ENCODE measurements at regions not wholly inside any gene's neighbourhood (a gene's known extent, or its start where the extent isn't known, plus 50 kb on each side); places are given as distances from the start of the nearest gene placed in this dataset.

- TF ChIP-seq CTCF (IDR thresholded peaks at IDR 0.05): no peak
- intact Hi-C loops (cut with DNase I): no loop called here
- H3K4me1 ChIP-seq: no peaks in the 10 kb centered on the region
- no peaks in the 10 kb centered on the region for H3K9me3 ChIP-seq
- H3K27me3 ChIP-seq: no peaks in the 10 kb centered on the region
- H3K36me3 ChIP-seq: no peaks in the 10 kb centered on the region
- ATAC-seq: no peak
- DNase-seq: no peak
- H3K4me3 ChIP-seq: no peak overlapping the region
- H3K27ac ChIP-seq: no peak overlapping the region
Measured at GRCh38 chr3:80097674-80098073, 329.9 kb upstream of the ROBO1 start.

- Histone ChIP-seq H3K27me3 (no peaks in the 10 kb centered on the region), H3K27ac (no peak overlapping the region), H3K4me1 (no peaks in the 10 kb centered on the region), H3K36me3 (no peaks in the 10 kb centered on the region), H3K4me3 (no peak overlapping the region), H3K9me3 (no peaks in the 10 kb centered on the region)
- no peak for TF ChIP-seq CTCF (IDR thresholded peaks at IDR 0.05)
- DNase-seq: no peak
- no peak for ATAC-seq
- intact Hi-C loops (cut with DNase I): no loop called here
Measured at GRCh38 chr3:80096909-80097308, 329.1 kb upstream of the ROBO1 start.

DNA sequence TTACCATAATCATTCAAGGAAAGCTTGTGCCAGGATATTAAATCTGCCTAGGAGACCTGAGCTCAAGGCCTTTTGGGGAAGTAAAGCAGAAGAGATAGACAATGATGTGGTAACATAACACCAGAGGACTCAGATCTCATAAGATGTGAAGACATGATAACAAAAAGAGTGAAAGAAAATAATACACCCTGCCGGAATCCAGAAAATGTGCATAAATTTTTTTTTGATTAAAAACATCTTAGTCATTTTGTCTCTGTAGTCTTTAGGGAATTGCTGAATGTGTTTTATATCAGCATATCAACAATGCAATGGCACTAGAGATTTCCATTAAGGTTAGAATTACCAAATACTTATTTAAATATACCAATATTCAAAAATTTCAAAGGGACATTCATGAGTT, 326.8 kb upstream of the ROBO1 start:
- no peaks in the 10 kb centered on the region for H3K4me1 ChIP-seq
- intact Hi-C loops (cut with DNase I): no loop called here
- no peaks in the 10 kb centered on the region for H3K36me3 ChIP-seq
- DNase-seq (no peak), ATAC-seq (no peak)
- H3K27ac ChIP-seq: no peak overlapping the region
- H3K4me3 ChIP-seq: no peak overlapping the region
- H3K9me3 ChIP-seq: no peaks in the 10 kb centered on the region
- H3K27me3 ChIP-seq: no peaks in the 10 kb centered on the region
- TF ChIP-seq CTCF (IDR thresholded peaks at IDR 0.05): no peak

DNA sequence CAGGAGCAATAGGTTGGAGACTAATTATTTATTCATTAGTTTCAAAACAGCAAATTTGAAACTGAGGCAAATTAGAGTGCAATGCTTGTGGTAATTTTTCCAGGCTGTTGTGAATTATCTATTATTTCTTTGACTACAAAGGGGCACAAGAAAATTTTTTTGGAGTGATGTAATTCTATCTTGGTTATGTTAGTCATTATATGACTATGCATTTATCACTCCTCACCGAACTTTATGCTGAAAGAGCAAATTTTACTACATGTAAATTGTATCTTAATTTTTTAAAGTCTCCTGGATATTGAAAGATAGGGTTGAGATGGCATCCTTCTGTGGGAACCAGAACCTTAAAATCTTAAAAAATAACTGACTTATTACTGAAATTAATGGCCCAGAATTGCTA, 320.0 kb upstream of the ROBO1 start:
- intact Hi-C loops (cut with DNase I): no loop called here
- ATAC-seq (no peak), DNase-seq (no peak)
- TF ChIP-seq CTCF (IDR thresholded peaks at IDR 0.05): no peak
- Histone ChIP-seq H3K27me3 (no peaks in the 10 kb centered on the region), H3K36me3 (no peaks in the 10 kb centered on the region), H3K4me3 (no peak overlapping the region), H3K4me1 (no peaks in the 10 kb centered on the region), H3K9me3 (no peaks in the 10 kb centered on the region), H3K27ac (no peak overlapping the region)

- DNase-seq: no peak
- Histone ChIP-seq H3K9me3 (no peaks in the 10 kb centered on the region), H3K27me3 (no peaks in the 10 kb centered on the region), H3K27ac (no peak overlapping the region), H3K4me1 (no peaks in the 10 kb centered on the region), H3K4me3 (no peak overlapping the region), H3K36me3 (no peaks in the 10 kb centered on the region)
- ATAC-seq: no peak
- no peak for TF ChIP-seq CTCF (IDR thresholded peaks at IDR 0.05)
- intact Hi-C loops (cut with DNase I): no loop called here
Measured at GRCh38 chr3:80086426-80086825, 318.6 kb upstream of the ROBO1 start.
